ENCODE measurements at regions not wholly inside any gene's neighbourhood (a gene's known extent, or its start where the extent isn't known, plus 50 kb on each side); places are given as distances from the start of the nearest gene placed in this dataset.

DNA sequence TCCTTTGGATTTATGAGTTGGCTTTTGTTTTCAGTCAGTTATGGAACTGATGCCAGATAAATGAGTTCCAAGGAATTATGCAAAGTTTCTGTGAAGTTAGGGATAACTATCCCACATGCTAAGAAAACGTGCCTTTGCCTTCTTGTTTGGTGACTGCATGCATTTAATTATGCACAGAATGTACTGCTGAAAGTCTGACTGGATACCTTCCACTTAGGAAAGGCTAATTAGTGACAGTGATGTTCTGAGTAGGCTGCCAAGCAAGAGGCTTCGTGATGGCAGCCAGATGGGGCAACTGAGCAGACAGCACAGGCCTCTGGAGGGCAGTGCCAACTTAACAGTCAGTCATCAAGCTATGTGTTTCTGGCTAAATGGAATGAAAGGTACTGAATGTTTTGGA, 289.9 kb downstream of the CD109 start (continued):
- TF ChIP-seq ZMIZ1 (IDR thresholded peaks at IDR 0.05; ENCODE audit: low read depth in 2 of 2, low read length in 2 of 2), result no peak

- CTCF ChIA-PET (ENCODE audit: low intra/inter-chr PET ratio), result no interaction called here
- TF ChIP-seq KLF13 (tag; IDR thresholded peaks at IDR 0.05; ENCODE audit: borderline replicate concordance, low read depth) (no peak), SREBF1 (IDR thresholded peaks at IDR 0.05; ENCODE audit: borderline replicate concordance, low read depth, low read length) (no peak), ZFX (CRISPR knock-in tag; IDR thresholded peaks at IDR 0.05) (no peak), ZNF277 (CRISPR knock-in tag; IDR thresholded peaks at IDR 0.05; ENCODE audit: borderline replicate concordance) (no peak), ZNF239 (CRISPR knock-in tag; IDR thresholded peaks at IDR 0.05) (no peak), RBM17 (IDR thresholded peaks at IDR 0.05; ENCODE audit: borderline replicate concordance, low read depth, low read length) (no peak), ZNF707 (CRISPR knock-in tag; conservative IDR thresholded peaks at IDR 0.05) (no peak), MITF (IDR thresholded peaks at IDR 0.05) (no peak)
- TF ChIP-seq, protein P1, sequence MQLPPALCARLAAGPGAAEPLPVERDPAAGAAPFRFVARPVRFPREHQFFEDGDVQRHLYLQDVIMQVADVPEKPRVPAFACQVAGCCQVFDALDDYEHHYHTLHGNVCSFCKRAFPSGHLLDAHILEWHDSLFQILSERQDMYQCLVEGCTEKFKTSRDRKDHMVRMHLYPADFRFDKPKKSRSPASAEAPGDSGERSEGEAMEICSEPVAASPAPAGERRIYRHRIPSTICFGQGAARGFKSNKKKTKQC (CRISPR knock-in tag; IDR thresholded peaks at IDR 0.05), result no peak
- TF ChIP-seq, protein P2, sequence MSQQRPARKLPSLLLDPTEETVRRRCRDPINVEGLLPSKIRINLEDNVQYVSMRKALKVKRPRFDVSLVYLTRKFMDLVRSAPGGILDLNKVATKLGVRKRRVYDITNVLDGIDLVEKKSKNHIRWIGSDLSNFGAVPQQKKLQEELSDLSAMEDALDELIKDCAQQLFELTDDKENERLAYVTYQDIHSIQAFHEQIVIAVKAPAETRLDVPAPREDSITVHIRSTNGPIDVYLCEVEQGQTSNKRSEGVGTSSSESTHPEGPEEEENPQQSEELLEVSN (IDR thresholded peaks at IDR 0.05; ENCODE audit: borderline replicate concordance in 1 of 2, extremely low read depth in 1 of 2, insufficient read depth in 1 of 2, insufficient read length in 1 of 2, low read depth in 1 of 2, low read length in 1 of 2, poor library complexity in 1 of 2, severe bottlenecking in 1 of 2), result no peak
Observed at GRCh38 chr6:73984571-73985210, 288.7 kb downstream of the CD109 start.

More at GRCh38 chr6:73984571-73985210, 288.7 kb downstream of the CD109 start:
- Histone ChIP-seq H3K4me2 (ENCODE audit: insufficient read depth, low read length) (no peak overlapping the region), H3K9ac (ENCODE audit: insufficient read depth in 1 of 2, low read depth in 2 of 2, low read length in 2 of 2) (no peak overlapping the region), H3K36me3 (ENCODE audit: control insufficient read depth, insufficient read depth, low read length) (no peaks in the 10 kb centered on the region), H4K20me1 (replicated peaks; ENCODE audit: control insufficient read depth, insufficient read depth, low read length) (no peaks in the 10 kb centered on the region), H3K27me3 (ENCODE audit: control insufficient read depth in 2 of 2, insufficient read depth in 2 of 2, low read length in 2 of 2) (no peaks in the 10 kb centered on the region), H3K9me3 (replicated peaks; ENCODE audit: control insufficient read depth, insufficient read depth, low read depth, low read length) (no peaks in the 10 kb centered on the region), H3K4me3 (no peak overlapping the region), H3K27ac (ENCODE audit: extremely low read depth, low read depth, low read length) (no peak overlapping the region), H3K4me1 (replicated peaks in 1 of 2; ENCODE audit: control insufficient read depth in 2 of 2, insufficient read depth in 2 of 2, low read length in 2 of 2) (no peaks in the 10 kb centered on the region), H3K9me1 (ENCODE audit: control insufficient read depth, insufficient read depth, low read length) (no peaks in the 10 kb centered on the region), H2AFZ (ENCODE audit: low read depth, low read length) (no peak overlapping the region), H3K79me2 (ENCODE audit: control insufficient read depth, insufficient read depth, low read length) (no peaks in the 10 kb centered on the region)
- POLR2A ChIA-PET, result no interaction called here
- intact Hi-C loops (cut with micrococcal nuclease) (no loop called here), in situ Hi-C loops (cut with MboI) (no loop called here)
- FAIRE-seq (no peak), DNase-seq (ENCODE audit: extremely low read depth in 1 of 4, low spot score in 3 of 4) (no peak), ATAC-seq (no peak)
- no TSS peak for BruUV-seq (replicated peaks)
- 0% methylated on average over 2 of the region's 2 CpGs for WGBS (ENCODE audit: insufficient coverage, low coverage, missing lambda C conversion rate)

Measured in K562 (cell line).